ENCODE measurements at regions not wholly inside any gene's neighbourhood (a gene's known extent, or its start where the extent isn't known, plus 50 kb on each side); places are given as distances from the start of the nearest gene placed in this dataset.

- FAIRE-seq (peak; percentile 85), DNase-seq (ENCODE audit: low read depth) (no peak)
- no peak overlapping the region for H3K4me3 ChIP-seq (ENCODE audit: low read depth, low read length)
- H3K27me3 ChIP-seq (ENCODE audit: control insufficient read depth, insufficient read depth, low read length): no peaks in the 10 kb centered on the region
- no peak for TF ChIP-seq CTCF (IDR thresholded peaks at IDR 0.05; ENCODE audit: insufficient read depth, low read length, severe bottlenecking)
- H3K36me3 ChIP-seq (ENCODE audit: control insufficient read depth, insufficient read depth, low read length): no peaks in the 10 kb centered on the region
These were observed 229.8 kb upstream of the FLRT2 start for GRCh38 chr14:85300107-85300506.

- FAIRE-seq (no peak), DNase-seq (ENCODE audit: low read depth) (no peak)
- Histone ChIP-seq H3K4me3 (ENCODE audit: low read depth, low read length) (no peak overlapping the region), H3K36me3 (ENCODE audit: control insufficient read depth, insufficient read depth, low read length) (no peaks in the 10 kb centered on the region), H3K27me3 (ENCODE audit: control insufficient read depth, insufficient read depth, low read length) (no peaks in the 10 kb centered on the region)
- no peak for TF ChIP-seq CTCF (IDR thresholded peaks at IDR 0.05; ENCODE audit: insufficient read depth, low read length, severe bottlenecking)
These were observed 228.4 kb upstream of the FLRT2 start for GRCh38 chr14:85301506-85301905.

- no peak overlapping the region for H3K4me3 ChIP-seq (ENCODE audit: low read depth, low read length)
- no peak for DNase-seq (ENCODE audit: low read depth)
- no peaks in the 10 kb centered on the region for H3K36me3 ChIP-seq (ENCODE audit: control insufficient read depth, insufficient read depth, low read length)
- no peak for FAIRE-seq
- no peaks in the 10 kb centered on the region for H3K27me3 ChIP-seq (ENCODE audit: control insufficient read depth, insufficient read depth, low read length)
- no peak for TF ChIP-seq CTCF (IDR thresholded peaks at IDR 0.05; ENCODE audit: insufficient read depth, low read length, severe bottlenecking)
These were observed 223.9 kb upstream of the FLRT2 start for GRCh38 chr14:85306024-85306423.

GRCh38 chr14:85308531-85309300, 221.2 kb upstream of the FLRT2 start:
- no peak overlapping the region for H3K4me3 ChIP-seq (ENCODE audit: low read depth, low read length)
- DNase-seq (ENCODE audit: low read depth): no peak
- no peak for FAIRE-seq
- no peak for TF ChIP-seq CTCF (IDR thresholded peaks at IDR 0.05; ENCODE audit: insufficient read depth, low read length, severe bottlenecking)
- H3K27me3 ChIP-seq (ENCODE audit: control insufficient read depth, insufficient read depth, low read length): no peaks in the 10 kb centered on the region
- H3K36me3 ChIP-seq (ENCODE audit: control insufficient read depth, insufficient read depth, low read length): no peaks in the 10 kb centered on the region

- no peak for DNase-seq (ENCODE audit: low read depth)
- FAIRE-seq: no peak
- no peaks in the 10 kb centered on the region for H3K36me3 ChIP-seq (ENCODE audit: control insufficient read depth, insufficient read depth, low read length)
- no peak for TF ChIP-seq CTCF (IDR thresholded peaks at IDR 0.05; ENCODE audit: insufficient read depth, low read length, severe bottlenecking)
- no peaks in the 10 kb centered on the region for H3K27me3 ChIP-seq (ENCODE audit: control insufficient read depth, insufficient read depth, low read length)
- no peak overlapping the region for H3K4me3 ChIP-seq (ENCODE audit: low read depth, low read length)
These were observed 219.3 kb upstream of the FLRT2 start for GRCh38 chr14:85310491-85311272.
